Heart right ventricle (tissue), 16 donors: ENCODE measurements at regions not wholly inside any gene's neighbourhood (a gene's known extent, or its start where the extent isn't known, plus 50 kb on each side); places are given as distances from the start of the nearest gene placed in this dataset.

Experiments
- ATAC-seq, 8 donors: fragments of 200-7000 bp; cut with Tn5 transposase; one replicate each; pipeline ENCODE4 v1.9.1; 2020; ENCODE audit warnings: mild to moderate bottlenecking in 8 of 8, moderate library complexity in 8 of 8, moderate number of reproducible peaks in 1 of 8
- DNase-seq, 2 donors: peaks; one replicate each; pipeline ENCODE4 v3.0.0-alpha.2; 2020
- H3K27ac ChIP-seq, 10 donors: fragments of 200-600 bp; sonication (generic) in 2 of 10; one replicate each; pipeline versions ENCODE4 v1.5.0 to v1.8.0; 2020 to 2022; ENCODE audit warnings: mild to moderate bottlenecking in 3 of 10
- H3K27me3 ChIP-seq, 7 donors: fragments of 200-600 bp; one replicate each; pipeline ENCODE4 v1.8.0; 2021 to 2022; ENCODE audit warnings: mild to moderate bottlenecking in 2 of 7
- H3K36me3 ChIP-seq, 9 donors: fragments of 200-600 bp; sonication (generic) in 1 of 9; one replicate each; pipeline versions ENCODE4 v1.5.0 to v1.8.0; 2020 to 2022; ENCODE audit warnings: mild to moderate bottlenecking in 2 of 9
- H3K4me1 ChIP-seq, 9 donors: fragments of 200-600 bp; sonication (generic) in 1 of 9; one replicate each; pipeline versions ENCODE4 v1.5.0 to v1.8.0; 2020 to 2022; ENCODE audit warnings: mild to moderate bottlenecking in 4 of 9
- H3K4me3 ChIP-seq, 10 donors: fragments of 200-600 bp; sonication (generic) in 2 of 10; one replicate each; pipeline versions ENCODE4 v1.5.0 to v1.8.0; 2020 to 2022; ENCODE audit warnings: mild to moderate bottlenecking in 7 of 10, moderate library complexity in 2 of 10
- H3K9me3 ChIP-seq, 11 donors: fragments of 200-600 bp in 10 of 11; sonication (generic) in 2 of 11; one replicate each; pipeline versions ENCODE4 v1.5.0 to v1.8.0; 2013 to 2022; ENCODE audit warnings: mild to moderate bottlenecking in 2 of 11, control low read depth in 1 of 11, moderate library complexity in 1 of 11
- WGBS, 2 donors: extraction: QIAGEN DNeasy Blood & Tissue Kit; methylation state at CpG; one replicate each; pipeline ENCODE4 v1.1.7; 2013; ENCODE audit warnings: inconsistent platforms in 1 of 2; 5-methylcytosine and 5-hydroxymethylcytosine counted together
- intact Hi-C, 10 donors: fragments of 100-400 bp; cut with DNase I; formaldehyde crosslinking; loops; one replicate each; pipeline versions ENCODE4 v1.11.1 to v1.14.2; 2022
- TF ChIP-seq, protein P1 (sequence below), 9 donors: fragments of 200-600 bp; sonication (generic) in 2 of 9; IDR thresholded peaks; one replicate each; pipeline versions ENCODE4 v1.5.0 to v1.8.0; 2021 to 2022; ENCODE audit warnings: antibody characterized with exemption in 9 of 9, mild to moderate bottlenecking in 5 of 9, moderate library complexity in 1 of 9
- donor health status: Arrhythmogenic right ventricular cardiomyopathy.
- donor health status: ischemic (EF 13 %, LVEDD 7.1; RV severe dilation, severe dysfunction).
- donor health status: healthy with polysubstance abuse.
- donor health status: DM: no; HTN: yes; CAD: no.
- donor health status: DM: no; HTN: no; CAD: no.
- donor health status: ischemic (EF 25% LVEDD 6.9; RV normal size, moderate dysfunction).
- donor health status: ischemic (EF 25% LVEDD 5.7; RV mildly dilated, moderate dysfunction).
- donor health status: healthy.
- donor health status: DM: yes; HTN: yes; CAD: no.
- donor health status: Ischemic cardiomyopathy.
- donor health status: ischemic (EF 35%, LVEDD 5.7; RV mildly dilated, moderate dysfunction).
- donor health status: nonischemic (EF 11% LVEDD 7.7; RV severe dilation, severe dysfunction).
- donor health status: DM: yes; HTN: yes; CAD: no.
- donor health status: PGD.
- donor health status: ischemic (EF 29% LVEDD 5.4; RV normal size, mild dysfunction).
- donor health status: nonischemic (EF 23%, LVEDD 6.1; RV moderate dilation, normal function).

DNA sequence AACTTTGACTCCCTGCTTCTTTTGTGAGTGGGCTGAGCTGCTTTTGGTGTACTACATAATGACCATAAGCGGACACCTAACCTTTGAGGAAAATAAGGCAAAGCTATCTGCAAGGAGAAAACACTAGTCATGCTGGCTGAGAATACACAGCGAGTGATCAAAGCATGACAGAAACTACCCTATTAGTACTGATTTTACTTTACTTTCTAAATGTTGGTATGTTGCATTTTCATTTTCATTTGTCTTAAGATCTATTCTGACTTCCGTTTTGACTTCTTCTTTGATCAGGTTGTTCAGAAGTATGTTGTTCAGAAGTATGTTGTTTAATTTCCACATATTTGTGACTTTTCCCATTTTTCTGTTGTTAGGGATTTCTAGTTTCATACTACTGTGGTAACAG, 361.1 kb downstream of the TRAM1L1 start:
- ATAC-seq (no peak), DNase-seq (no peak)
- no peaks in the 10 kb centered on the region for H3K9me3 ChIP-seq
- no peaks in the 10 kb centered on the region for H3K36me3 ChIP-seq
- WGBS, 2 donors: 89 to 90% methylated on average over 3 of the region's 3 CpGs
- H3K4me1 ChIP-seq: no peaks in the 10 kb centered on the region
- no peak overlapping the region for H3K27ac ChIP-seq
- TF ChIP-seq, protein P1, sequence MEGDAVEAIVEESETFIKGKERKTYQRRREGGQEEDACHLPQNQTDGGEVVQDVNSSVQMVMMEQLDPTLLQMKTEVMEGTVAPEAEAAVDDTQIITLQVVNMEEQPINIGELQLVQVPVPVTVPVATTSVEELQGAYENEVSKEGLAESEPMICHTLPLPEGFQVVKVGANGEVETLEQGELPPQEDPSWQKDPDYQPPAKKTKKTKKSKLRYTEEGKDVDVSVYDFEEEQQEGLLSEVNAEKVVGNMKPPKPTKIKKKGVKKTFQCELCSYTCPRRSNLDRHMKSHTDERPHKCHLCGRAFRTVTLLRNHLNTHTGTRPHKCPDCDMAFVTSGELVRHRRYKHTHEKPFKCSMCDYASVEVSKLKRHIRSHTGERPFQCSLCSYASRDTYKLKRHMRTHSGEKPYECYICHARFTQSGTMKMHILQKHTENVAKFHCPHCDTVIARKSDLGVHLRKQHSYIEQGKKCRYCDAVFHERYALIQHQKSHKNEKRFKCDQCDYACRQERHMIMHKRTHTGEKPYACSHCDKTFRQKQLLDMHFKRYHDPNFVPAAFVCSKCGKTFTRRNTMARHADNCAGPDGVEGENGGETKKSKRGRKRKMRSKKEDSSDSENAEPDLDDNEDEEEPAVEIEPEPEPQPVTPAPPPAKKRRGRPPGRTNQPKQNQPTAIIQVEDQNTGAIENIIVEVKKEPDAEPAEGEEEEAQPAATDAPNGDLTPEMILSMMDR (IDR thresholded peaks at IDR 0.05): no peak
- H3K4me3 ChIP-seq: no peak overlapping the region
- intact Hi-C loops: no loop called here
- H3K27me3 ChIP-seq: no peaks in the 10 kb centered on the region

GRCh38 chr4:116705466-116705865, 379.9 kb downstream of the TRAM1L1 start:
- ATAC-seq: no peak
- H3K4me3 ChIP-seq: no peak overlapping the region
- H3K9me3 ChIP-seq: peaks cover 0 to 20% (median 0%) of the 10 kb centered on the region in 11 donors
- no peak for DNase-seq
- H3K27ac ChIP-seq: no peak overlapping the region
- H3K4me1 ChIP-seq: no peaks in the 10 kb centered on the region
- intact Hi-C loops: no loop called here
- no peaks in the 10 kb centered on the region for H3K36me3 ChIP-seq
- no peaks in the 10 kb centered on the region for H3K27me3 ChIP-seq
- 96 to 97% methylated on average over 32 of the region's 32 CpGs for WGBS, 2 donors
- TF ChIP-seq, protein P1 (IDR thresholded peaks at IDR 0.05): no peak

- Histone ChIP-seq H3K27me3 (no peaks in the 10 kb centered on the region), H3K4me1 (no peaks in the 10 kb centered on the region), H3K27ac (no peak overlapping the region), H3K9me3 (peaks cover 0 to 37% (median 10%) of the 10 kb centered on the region in 11 donors), H3K36me3 (no peaks in the 10 kb centered on the region), H3K4me3 (no peak overlapping the region)
- ATAC-seq: no peak
- TF ChIP-seq, protein P1 (IDR thresholded peaks at IDR 0.05): no peak
- DNase-seq: no peak
- 73 to 74% methylated on average over 4 of the region's 4 CpGs for WGBS, 2 donors
- intact Hi-C loops: no loop called here
Observed at GRCh38 chr4:116702949-116703348, 382.4 kb downstream of the TRAM1L1 start.

GRCh38 chr4:116688536-116688935, 396.8 kb downstream of the TRAM1L1 start:
- TF ChIP-seq, protein P1 (IDR thresholded peaks at IDR 0.05): no peak
- Histone ChIP-seq H3K27ac (no peak overlapping the region), H3K27me3 (no peaks in the 10 kb centered on the region), H3K4me3 (no peak overlapping the region), H3K4me1 (no peaks in the 10 kb centered on the region), H3K9me3 (peaks cover 0 to 10% (median 0%) of the 10 kb centered on the region in 11 donors), H3K36me3 (no peaks in the 10 kb centered on the region)
- intact Hi-C loops: loop anchor here in 1 of 10 donors (1.0 kb wide), 1 partner anchor 10 kb away; no protein-coding TSS in a partner anchor
- ATAC-seq (no peak), DNase-seq (no peak)
- WGBS, 2 donors: 94 to 95% methylated on average over 1 of the region's 1 CpG
